H1 (cell line): ENCODE measurements at regions not wholly inside any gene's neighbourhood (a gene's known extent, or its start where the extent isn't known, plus 50 kb on each side); places are given as distances from the start of the nearest gene placed in this dataset.

Source experiments
- CTCF ChIA-PET: fragments of 300-600 bp; sonication (Branson Sonifier 250); formaldehyde crosslinking; loops from one replicate; lab custom pipeline; 2021; ENCODE audit not compliant: partially characterized antibody; lab: Charles Lee
- POLR2A ChIA-PET: fragments of 300-600 bp; sonication (Branson Sonifier 250); formaldehyde crosslinking; loops from one replicate; lab custom pipeline; 2021; ENCODE audit warnings: inconsistent platforms; ENCODE audit not compliant: partially characterized antibody; lab: Charles Lee
- DNase-seq, 2 experiments: peaks; one replicate each; pipeline versions ENCODE4 v3.0.0 to v3.0.0-alpha.2; 2010 to 2022; ENCODE audit warnings: low spot score in 2 of 2, low read depth in 1 of 2, mixed read lengths in 1 of 2
- FAIRE-seq: peaks from 2 replicates; lab custom pipeline; 2011; peaks lifted over from hg19 to GRCh38; lab: Jason Lieb, UNC
- H2AFZ ChIP-seq: 2 replicates; pipeline ENCODE4 v1.8.1; 2012; ENCODE audit warnings: low read length, inconsistent platforms
- H2AK5ac ChIP-seq: 2 replicates; pipeline ENCODE4 v1.6.1; 2013; ENCODE audit warnings: low read depth, low read length
- H2BK120ac ChIP-seq: replicated peaks from 2 replicates; pipeline ENCODE3; 2013; ENCODE audit warnings: low read depth, low read length, inconsistent platforms
- H2BK12ac ChIP-seq: 2 replicates; pipeline ENCODE4 v1.6.1; 2013; ENCODE audit warnings: low read depth, low read length
- H2BK15ac ChIP-seq: 2 replicates; pipeline ENCODE4 v1.6.1; 2013; ENCODE audit warnings: low read length
- H2BK20ac ChIP-seq: 2 replicates; pipeline ENCODE4 v1.6.1; 2013; ENCODE audit warnings: low read length
- H2BK5ac ChIP-seq: 2 replicates; pipeline ENCODE4 v1.6.1; 2013; ENCODE audit warnings: low read depth, low read length
- H3K14ac ChIP-seq: 2 replicates; pipeline ENCODE4 v1.6.1; 2013; ENCODE audit warnings: inconsistent platforms; ENCODE audit not compliant: insufficient read length
- H3K18ac ChIP-seq: 2 replicates; pipeline ENCODE4 v1.6.1; 2013; ENCODE audit warnings: low read length; ENCODE audit errors: extremely low read depth
- H3K23ac ChIP-seq: 2 replicates; pipeline ENCODE4 v1.6.1; 2013; ENCODE audit warnings: inconsistent platforms; ENCODE audit not compliant: insufficient read length
- H3K23me2 ChIP-seq: 2 replicates; pipeline ENCODE4 v1.6.1; 2013; ENCODE audit warnings: low read depth, low read length
- H3K27ac ChIP-seq: 2 replicates; pipeline ENCODE4 v1.6.1; 2011; ENCODE audit warnings: low read depth, low read length, inconsistent platforms
- H3K27me3 ChIP-seq, 4 experiments: replicated peaks in 1 of 4; 1 replicate in 1 of 4; 2 replicates in 3 of 4; pipeline versions ENCODE4 v1.6.1 to v1.8.1; 2011 to 2013; ENCODE audit warnings: low read length in 3 of 4, mild to moderate bottlenecking in 3 of 4, inconsistent platforms in 2 of 4, mixed read lengths in 2 of 4, moderate library complexity in 1 of 4; ENCODE audit not compliant: control insufficient read depth in 3 of 4, insufficient read depth in 3 of 4; ENCODE audit errors: extremely low read depth in 1 of 4
- H3K36me3 ChIP-seq, 4 experiments: 2 replicates each; pipeline versions ENCODE4 v1.6.1 to v1.8.1; 2011 to 2013; ENCODE audit warnings: mild to moderate bottlenecking in 4 of 4, low read length in 3 of 4, moderate library complexity in 2 of 4, control low read depth in 1 of 4, inconsistent platforms in 1 of 4; ENCODE audit not compliant: insufficient read depth in 4 of 4, control insufficient read depth in 2 of 4
- H3K4ac ChIP-seq: replicated peaks from 2 replicates; pipeline ENCODE3; 2013; ENCODE audit warnings: low read length, low read depth, mixed read lengths, inconsistent platforms; ENCODE audit not compliant: insufficient read length
- H3K4me1 ChIP-seq, 4 experiments: replicated peaks in 1 of 4; 1 replicate in 1 of 4; 2 replicates in 3 of 4; pipeline versions ENCODE4 v1.6.1 to v1.8.1; 2011 to 2013; ENCODE audit warnings: low read length in 3 of 4, inconsistent platforms in 2 of 4, mixed read lengths in 1 of 4; ENCODE audit not compliant: insufficient read depth in 4 of 4, control insufficient read depth in 3 of 4
- H3K4me2 ChIP-seq, 2 experiments: 2 replicates each; pipeline versions ENCODE4 v1.6.1 to v1.8.1; 2011 to 2013; ENCODE audit warnings: low read depth in 2 of 2, low read length in 2 of 2, control low read depth in 1 of 2, inconsistent platforms in 1 of 2, mild to moderate bottlenecking in 1 of 2; ENCODE audit not compliant: insufficient read depth in 1 of 2
- H3K4me3 ChIP-seq, 4 experiments: fragments of 200-600, 300-600 bp in 1 of 4; sonication (generic), shearing (Covaris generic), sonication (Bioruptor Twin) in 1 of 4; 2 replicates each; pipeline versions ENCODE4 v1.5.1 to v1.8.1; 2011 to 2016; ENCODE audit warnings: low read length in 4 of 4, low read depth in 3 of 4, control low read depth in 2 of 4, inconsistent platforms in 2 of 4, mild to moderate bottlenecking in 2 of 4, mixed read lengths in 1 of 4, moderate library complexity in 1 of 4; ENCODE audit not compliant: insufficient read depth in 2 of 4; ENCODE audit errors: extremely low read depth in 1 of 4
- H3K56ac ChIP-seq: replicated peaks from 2 replicates; pipeline ENCODE3; 2013; ENCODE audit warnings: low read depth, mild to moderate bottlenecking, mixed read lengths, low read length, inconsistent platforms; ENCODE audit not compliant: insufficient read length
- H3K79me1 ChIP-seq: 2 replicates; pipeline ENCODE4 v1.6.1; 2013; ENCODE audit warnings: low read depth, low read length, control low read depth
- H3K79me2 ChIP-seq, 2 experiments: 2 replicates each; pipeline versions ENCODE4 v1.6.1 to v1.8.1; 2012 to 2013; ENCODE audit warnings: low read length in 2 of 2, mild to moderate bottlenecking in 2 of 2, inconsistent platforms in 1 of 2; ENCODE audit not compliant: insufficient read depth in 2 of 2, control insufficient read depth in 1 of 2
- H3K9ac ChIP-seq, 4 experiments: replicated peaks in 1 of 4; 1 replicate in 1 of 4; 2 replicates in 3 of 4; pipeline versions ENCODE4 v1.6.1 to v1.8.1; 2011 to 2013; ENCODE audit warnings: low read depth in 3 of 4, low read length in 3 of 4, control low read depth in 2 of 4, mild to moderate bottlenecking in 2 of 4, moderate library complexity in 2 of 4, inconsistent platforms in 1 of 4; ENCODE audit errors: extremely low read depth in 1 of 4
- H3K9me3 ChIP-seq, 2 experiments: 2 replicates each; pipeline versions ENCODE4 v1.6.1 to v1.8.1; 2012 to 2013; ENCODE audit warnings: mild to moderate bottlenecking in 2 of 2, moderate library complexity in 2 of 2, control low read depth in 1 of 2, inconsistent platforms in 1 of 2, low read depth in 1 of 2, low read length in 1 of 2, mixed read lengths in 1 of 2; ENCODE audit not compliant: insufficient read depth in 2 of 2
- H4K20me1 ChIP-seq, 2 experiments: replicated peaks in 1 of 2; 2 replicates each; pipeline versions ENCODE3 to v1.8.1; 2011 to 2013; ENCODE audit warnings: inconsistent platforms in 2 of 2, low read length in 2 of 2, mild to moderate bottlenecking in 1 of 2; ENCODE audit not compliant: insufficient read depth in 2 of 2, control insufficient read depth in 1 of 2
- H4K5ac ChIP-seq: 2 replicates; pipeline ENCODE4 v1.6.1; 2013; ENCODE audit warnings: low read length, low read depth, mixed read lengths, inconsistent platforms; ENCODE audit not compliant: insufficient read length
- H4K8ac ChIP-seq: 2 replicates; pipeline ENCODE4 v1.8.0; 2013; ENCODE audit warnings: mild to moderate bottlenecking, moderate library complexity, low read length, inconsistent platforms; ENCODE audit not compliant: insufficient read depth; ENCODE audit errors: extremely low read depth
- H4K91ac ChIP-seq: replicated peaks from 2 replicates; pipeline ENCODE3; 2013; ENCODE audit warnings: low read length, mixed read lengths, inconsistent platforms; ENCODE audit not compliant: insufficient read length
- BRCA1 ChIP-seq: IDR thresholded peaks from 2 replicates; pipeline ENCODE4 v1.6.1; 2012; ENCODE audit warnings: low read depth, low read length, improper control_type of control experiment
- CTBP2 ChIP-seq: IDR thresholded peaks from 2 replicates; pipeline ENCODE4 v1.7.0; 2011; ENCODE audit warnings: borderline replicate concordance, mild to moderate bottlenecking, moderate library complexity, mixed read lengths, low read length; ENCODE audit not compliant: insufficient read depth, insufficient read length
- EGR1 ChIP-seq: IDR thresholded peaks from 2 replicates; pipeline ENCODE4 v1.6.1; 2011; ENCODE audit warnings: low read depth, low read length, borderline replicate concordance
- JUN ChIP-seq: IDR thresholded peaks from 2 replicates; pipeline ENCODE4 v1.6.1; 2011; ENCODE audit warnings: low read depth, mild to moderate bottlenecking, improper control_type of control experiment, low read length
- SIX5 ChIP-seq: IDR thresholded peaks from 2 replicates; pipeline ENCODE4 v1.6.1; 2011; ENCODE audit warnings: mild to moderate bottlenecking, low read depth, low read length
- TAF7 ChIP-seq: optimal IDR thresholded peaks from 2 replicates; pipeline ENCODE3; 2011; ENCODE audit warnings: low read depth, mild to moderate bottlenecking, inconsistent platforms, low read length, moderate library complexity, borderline replicate concordance
- WGBS, 2 experiments: shearing (Covaris generic) in 1 of 2; methylation state at CpG; one replicate each; pipeline versions ENCODE4 v1.1.6 to v1.1.7; 2013 to 2015; ENCODE audit warnings: low lambda C conversion rate in 2 of 2, mixed read lengths in 2 of 2, inconsistent platforms in 1 of 2, low coverage in 1 of 2, missing lambda C conversion rate in 1 of 2; ENCODE audit not compliant: insufficient replicate concordance in 2 of 2, insufficient coverage in 1 of 2, insufficient read length in 1 of 2; ENCODE audit errors: extremely low coverage in 1 of 2, missing lambda C conversion rate in 1 of 2; 5-methylcytosine and 5-hydroxymethylcytosine counted together
- TF ChIP-seq, protein P1 (sequence below), 3 experiments: IDR thresholded peaks; 1 replicate in 2 of 3; 2 replicates in 1 of 3; pipeline versions ENCODE4 v1.5.1 to v1.6.1; 2011; ENCODE audit warnings: low read length in 3 of 3, mild to moderate bottlenecking in 3 of 3, inconsistent platforms in 2 of 3, low read depth in 1 of 3, moderate library complexity in 1 of 3; ENCODE audit not compliant: insufficient read depth in 1 of 3; ENCODE audit errors: control extremely low read depth in 1 of 3

DNA sequence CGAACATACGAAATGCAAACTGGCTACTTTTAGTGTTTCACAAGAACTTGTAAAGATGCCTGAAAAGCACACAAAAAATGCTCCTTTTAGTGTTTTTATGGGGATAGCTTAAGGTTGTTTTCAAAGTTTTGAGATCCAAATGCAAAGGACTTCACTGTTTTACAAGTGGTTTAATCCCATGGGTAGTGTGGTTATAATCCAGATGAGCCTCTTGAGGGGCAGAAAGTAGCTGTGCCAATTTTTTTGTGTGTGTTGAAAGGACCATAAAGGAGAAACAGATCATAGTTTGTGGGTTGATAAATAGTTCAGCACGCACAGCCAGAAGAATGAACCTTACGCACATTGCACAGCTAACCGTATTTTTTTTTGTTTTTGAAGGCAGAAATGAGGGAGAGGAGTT lies 126.9 kb upstream of the GIMD1 start (continued):
- TF ChIP-seq EGR1, result no peak
- TF ChIP-seq, all 59 proteins: peak for 0

- H3K56ac ChIP-seq, result no peak overlapping the region
- H2BK5ac ChIP-seq, result no peak overlapping the region
- H2BK12ac ChIP-seq, result no peak overlapping the region
- DNase-seq (no peak), FAIRE-seq (no peak)
- H3K23ac ChIP-seq, result no peak overlapping the region
- ChIA-PET CTCF (no interaction called here), POLR2A (no interaction called here)
- H3K4ac ChIP-seq, result no peak overlapping the region
- no peak overlapping the region for H3K4me3 ChIP-seq
- H3K14ac ChIP-seq, result no peak overlapping the region
- no peak overlapping the region for H2BK15ac ChIP-seq
- H2BK120ac ChIP-seq, result no peak overlapping the region
- no peak overlapping the region for H3K9ac ChIP-seq
- no peaks in the 10 kb centered on the region for H3K23me2 ChIP-seq
- no peaks in the 10 kb centered on the region for H3K27me3 ChIP-seq
- H2AFZ ChIP-seq, result no peak overlapping the region
- no peaks in the 10 kb centered on the region for H3K9me3 ChIP-seq
- H3K4me1 ChIP-seq, result no peaks in the 10 kb centered on the region
- no peak overlapping the region for H2BK20ac ChIP-seq
- H3K79me2 ChIP-seq, result no peaks in the 10 kb centered on the region
- WGBS, 2 experiments, result 93% methylated on average over 1 of the region's 1 CpG; no CpG with 5 or more reads in 1 of the 2 experiments
- H4K91ac ChIP-seq, result no peak overlapping the region
- no peak overlapping the region for H2AK5ac ChIP-seq
- H3K4me2 ChIP-seq, result no peak overlapping the region
- no peaks in the 10 kb centered on the region for H4K20me1 ChIP-seq
- H4K8ac ChIP-seq, result no peak overlapping the region
- no peaks in the 10 kb centered on the region for H3K36me3 ChIP-seq
- no peak overlapping the region for H3K18ac ChIP-seq
- no peaks in the 10 kb centered on the region for H3K79me1 ChIP-seq
- no peak overlapping the region for H3K27ac ChIP-seq
- H4K5ac ChIP-seq, result no peak overlapping the region
- TF ChIP-seq CTBP2, result no peak
- TF ChIP-seq, protein P1, sequence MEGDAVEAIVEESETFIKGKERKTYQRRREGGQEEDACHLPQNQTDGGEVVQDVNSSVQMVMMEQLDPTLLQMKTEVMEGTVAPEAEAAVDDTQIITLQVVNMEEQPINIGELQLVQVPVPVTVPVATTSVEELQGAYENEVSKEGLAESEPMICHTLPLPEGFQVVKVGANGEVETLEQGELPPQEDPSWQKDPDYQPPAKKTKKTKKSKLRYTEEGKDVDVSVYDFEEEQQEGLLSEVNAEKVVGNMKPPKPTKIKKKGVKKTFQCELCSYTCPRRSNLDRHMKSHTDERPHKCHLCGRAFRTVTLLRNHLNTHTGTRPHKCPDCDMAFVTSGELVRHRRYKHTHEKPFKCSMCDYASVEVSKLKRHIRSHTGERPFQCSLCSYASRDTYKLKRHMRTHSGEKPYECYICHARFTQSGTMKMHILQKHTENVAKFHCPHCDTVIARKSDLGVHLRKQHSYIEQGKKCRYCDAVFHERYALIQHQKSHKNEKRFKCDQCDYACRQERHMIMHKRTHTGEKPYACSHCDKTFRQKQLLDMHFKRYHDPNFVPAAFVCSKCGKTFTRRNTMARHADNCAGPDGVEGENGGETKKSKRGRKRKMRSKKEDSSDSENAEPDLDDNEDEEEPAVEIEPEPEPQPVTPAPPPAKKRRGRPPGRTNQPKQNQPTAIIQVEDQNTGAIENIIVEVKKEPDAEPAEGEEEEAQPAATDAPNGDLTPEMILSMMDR (IDR thresholded peaks at IDR 0.05; ENCODE audit: control extremely low read depth in 1 of 3, insufficient read depth in 1 of 3, low read depth in 1 of 3, low read length in 3 of 3), result no peak
- TF ChIP-seq SIX5, result no peak
- no peak for TF ChIP-seq JUN
- TF ChIP-seq BRCA1, result no peak
- no peak for TF ChIP-seq TAF7
Observed at GRCh38 chr4:106494066-106494465, 125.5 kb upstream of the GIMD1 start.
